ENCODE measurements at regions not wholly inside any gene's neighbourhood (a gene's known extent, or its start where the extent isn't known, plus 50 kb on each side); places are given as distances from the start of the nearest gene placed in this dataset.

DNA sequence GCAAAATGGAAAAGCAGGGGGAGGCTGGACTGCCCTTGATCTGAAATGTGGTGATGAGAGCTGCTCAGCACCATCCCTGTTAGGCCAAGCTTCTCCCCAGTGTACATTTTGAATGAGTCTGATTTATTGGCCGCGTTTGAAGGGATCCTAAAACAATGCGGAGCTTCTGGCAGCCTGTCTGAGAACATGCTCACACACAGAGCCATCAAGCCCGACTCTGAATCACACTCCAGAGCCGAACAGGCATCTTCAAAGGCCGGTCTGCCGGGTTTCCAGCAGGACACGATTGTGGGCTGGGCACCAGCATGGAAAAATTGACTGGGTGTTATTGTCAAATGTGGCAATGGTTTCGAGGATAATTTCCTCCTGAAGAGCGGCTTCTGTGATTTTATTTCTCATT is 235.9 kb downstream of the TFAP2C start:
- CTCF ChIA-PET, result no interaction called here

DNA sequence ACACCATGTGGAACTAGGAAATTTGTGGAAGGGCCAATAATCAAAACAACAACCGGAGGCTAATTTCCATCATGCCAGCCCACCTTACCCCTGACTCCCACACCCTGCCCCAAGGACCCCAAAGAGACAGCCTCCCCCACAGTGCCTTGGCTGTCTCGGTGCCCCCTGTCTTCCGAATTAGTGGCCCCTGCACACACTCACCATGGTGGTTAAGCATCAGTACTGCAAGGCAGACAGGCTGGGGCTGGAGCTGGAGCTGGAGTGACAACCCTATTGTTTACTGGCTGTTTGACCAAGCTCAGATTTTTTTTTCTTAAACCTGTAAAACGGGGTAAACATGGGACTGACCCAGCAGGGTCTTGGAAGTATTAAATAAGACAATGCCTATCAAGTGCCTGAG is 238.0 kb downstream of the TFAP2C start:
- no peak for DNase-seq (ENCODE audit: low spot score)
- CTCF ChIA-PET, result no interaction called here
- intact Hi-C loops (cut with micrococcal nuclease; ENCODE audit: unreplicated experiment), result no loop called here
- TF ChIP-seq, protein P1, sequence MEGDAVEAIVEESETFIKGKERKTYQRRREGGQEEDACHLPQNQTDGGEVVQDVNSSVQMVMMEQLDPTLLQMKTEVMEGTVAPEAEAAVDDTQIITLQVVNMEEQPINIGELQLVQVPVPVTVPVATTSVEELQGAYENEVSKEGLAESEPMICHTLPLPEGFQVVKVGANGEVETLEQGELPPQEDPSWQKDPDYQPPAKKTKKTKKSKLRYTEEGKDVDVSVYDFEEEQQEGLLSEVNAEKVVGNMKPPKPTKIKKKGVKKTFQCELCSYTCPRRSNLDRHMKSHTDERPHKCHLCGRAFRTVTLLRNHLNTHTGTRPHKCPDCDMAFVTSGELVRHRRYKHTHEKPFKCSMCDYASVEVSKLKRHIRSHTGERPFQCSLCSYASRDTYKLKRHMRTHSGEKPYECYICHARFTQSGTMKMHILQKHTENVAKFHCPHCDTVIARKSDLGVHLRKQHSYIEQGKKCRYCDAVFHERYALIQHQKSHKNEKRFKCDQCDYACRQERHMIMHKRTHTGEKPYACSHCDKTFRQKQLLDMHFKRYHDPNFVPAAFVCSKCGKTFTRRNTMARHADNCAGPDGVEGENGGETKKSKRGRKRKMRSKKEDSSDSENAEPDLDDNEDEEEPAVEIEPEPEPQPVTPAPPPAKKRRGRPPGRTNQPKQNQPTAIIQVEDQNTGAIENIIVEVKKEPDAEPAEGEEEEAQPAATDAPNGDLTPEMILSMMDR (conservative IDR thresholded peaks at IDR 0.05; ENCODE audit: low read depth, low read length), result no peak
- no peak for TF ChIP-seq EZH2 (IDR thresholded peaks at IDR 0.05; ENCODE audit: borderline replicate concordance, low read depth, low read length, poor library complexity, severe bottlenecking)
- no TSS peak for BruUV-seq (replicated peaks)
- no peaks in the 10 kb centered on the region for H3K36me3 ChIP-seq (ENCODE audit: insufficient read depth, low read length, poor library complexity, severe bottlenecking)
- H3K27me3 ChIP-seq (replicated peaks; ENCODE audit: insufficient read depth, low read depth, low read length, poor library complexity), result peaks cover 50% of the 10 kb centered on the region
- H3K9me3 ChIP-seq (ENCODE audit: low read depth, low read length, poor library complexity, severe bottlenecking), result no peaks in the 10 kb centered on the region
- no peak overlapping the region for H3K27ac ChIP-seq (ENCODE audit: low read depth, low read length, poor library complexity, severe bottlenecking)
- no peak overlapping the region for H3K4me3 ChIP-seq (ENCODE audit: low read depth, low read length, poor library complexity, severe bottlenecking)
- H3K4me1 ChIP-seq (ENCODE audit: insufficient read depth, low read length, poor library complexity, severe bottlenecking), result no peaks in the 10 kb centered on the region
- POLR2A ChIA-PET (ENCODE audit: low non-redundant PET), result no interaction called here

More for the DNA sequence above, 235.9 kb downstream of the TFAP2C start:
- H3K27me3 ChIP-seq (replicated peaks; ENCODE audit: insufficient read depth, low read depth, low read length, poor library complexity), result peaks cover 60% of the 10 kb centered on the region
- no peaks in the 10 kb centered on the region for H3K9me3 ChIP-seq (ENCODE audit: low read depth, low read length, poor library complexity, severe bottlenecking)
- DNase-seq (ENCODE audit: low spot score), result no peak
- H3K4me3 ChIP-seq (ENCODE audit: low read depth, low read length, poor library complexity, severe bottlenecking), result no peak overlapping the region
- no peaks in the 10 kb centered on the region for H3K4me1 ChIP-seq (ENCODE audit: insufficient read depth, low read length, poor library complexity, severe bottlenecking)
- intact Hi-C loops (cut with micrococcal nuclease; ENCODE audit: unreplicated experiment), result no loop called here
- BruUV-seq (replicated peaks), result no TSS peak
- POLR2A ChIA-PET (ENCODE audit: low non-redundant PET), result no interaction called here
- no peak overlapping the region for H3K27ac ChIP-seq (ENCODE audit: low read depth, low read length, poor library complexity, severe bottlenecking)
- H3K36me3 ChIP-seq (ENCODE audit: insufficient read depth, low read length, poor library complexity, severe bottlenecking), result no peaks in the 10 kb centered on the region
- TF ChIP-seq, protein P1 (conservative IDR thresholded peaks at IDR 0.05; ENCODE audit: low read depth, low read length), result no peak
- no peak for TF ChIP-seq EZH2 (IDR thresholded peaks at IDR 0.05; ENCODE audit: borderline replicate concordance, low read depth, low read length, poor library complexity, severe bottlenecking)

- ChIA-PET POLR2A (ENCODE audit: low non-redundant PET) (no interaction called here), CTCF (no interaction called here)
- Histone ChIP-seq H3K27me3 (replicated peaks; ENCODE audit: insufficient read depth, low read depth, low read length, poor library complexity) (peaks cover 35% of the 10 kb centered on the region), H3K27ac (ENCODE audit: low read depth, low read length, poor library complexity, severe bottlenecking) (no peak overlapping the region), H3K36me3 (ENCODE audit: insufficient read depth, low read length, poor library complexity, severe bottlenecking) (no peaks in the 10 kb centered on the region), H3K4me1 (ENCODE audit: insufficient read depth, low read length, poor library complexity, severe bottlenecking) (no peaks in the 10 kb centered on the region), H3K4me3 (ENCODE audit: low read depth, low read length, poor library complexity, severe bottlenecking) (no peak overlapping the region), H3K9me3 (ENCODE audit: low read depth, low read length, poor library complexity, severe bottlenecking) (no peaks in the 10 kb centered on the region)
- BruUV-seq (replicated peaks), result no TSS peak
- intact Hi-C loops (cut with micrococcal nuclease; ENCODE audit: unreplicated experiment), result no loop called here
- DNase-seq (ENCODE audit: low spot score), result no peak
- no peak for TF ChIP-seq EZH2 (IDR thresholded peaks at IDR 0.05; ENCODE audit: borderline replicate concordance, low read depth, low read length, poor library complexity, severe bottlenecking)
- TF ChIP-seq, protein P1 (conservative IDR thresholded peaks at IDR 0.05; ENCODE audit: low read depth, low read length), result no peak
Observed at GRCh38 chr20:56868746-56869145, 239.6 kb downstream of the TFAP2C start.
